ENCODE measurements at regions not wholly inside any gene's neighbourhood (a gene's known extent, or its start where the extent isn't known, plus 50 kb on each side); places are given as distances from the start of the nearest gene placed in this dataset.

- no peak for ATAC-seq (ENCODE audit: insufficient read depth, low FRiP score)
- Histone ChIP-seq H3K9ac (ENCODE audit: insufficient read depth in 1 of 2, low read length in 2 of 2) (no peak overlapping the region), H3K27me3 (ENCODE audit: control insufficient read depth in 3 of 3, insufficient read depth in 3 of 3, low read length in 2 of 3) (peaks cover 0 to 2% (median 0%) of the 10 kb centered on the region in 3 donors), H3K9me3 (ENCODE audit: control insufficient read depth in 4 of 4, insufficient read depth in 3 of 4, low read length in 3 of 4) (peaks cover 0 to 4% (median 0%) of the 10 kb centered on the region in 4 donors), H3K36me3 (ENCODE audit: control insufficient read depth in 4 of 4, insufficient read depth in 4 of 4, low read length in 4 of 4) (no peaks in the 10 kb centered on the region), H3K4me3 (no peak overlapping the region), H3K27ac (ENCODE audit: low read depth in 1 of 2, low read length in 1 of 2) (no peak overlapping the region), H3K4me1 (ENCODE audit: control insufficient read depth in 5 of 5, insufficient read depth in 5 of 5, low read length in 5 of 5) (no peaks in the 10 kb centered on the region)
- no peak for DNase-seq
- no peak for TF ChIP-seq CTCF (IDR thresholded peaks at IDR 0.05; ENCODE audit: control extremely low read depth, extremely low read depth)
Observed at GRCh38 chr17:74123350-74123749, 80.1 kb upstream of the RPL38 start.

- WGBS, 2 donors = 83 to 91% methylated on average over 9 of the region's 9 CpGs
- H3K4me1 ChIP-seq (ENCODE audit: control insufficient read depth in 5 of 5, insufficient read depth in 5 of 5, low read length in 5 of 5) = no peaks in the 10 kb centered on the region
- peaks cover 0 to 2% (median 0%) of the 10 kb centered on the region in 3 donors for H3K27me3 ChIP-seq (ENCODE audit: control insufficient read depth in 3 of 3, insufficient read depth in 3 of 3, low read length in 2 of 3)
Observed at GRCh38 chr17:74123866-74124444, 79.5 kb upstream of the RPL38 start.

GRCh38 chr17:74125156-74125555 is 78.3 kb upstream of the RPL38 start:
- 38 to 65% methylated on average over 4 of the region's 4 CpGs for WGBS, 2 donors
- no peak overlapping the region for H3K9ac ChIP-seq (ENCODE audit: insufficient read depth in 1 of 2, low read length in 2 of 2)
- DNase-seq = no peak
- no peak for TF ChIP-seq CTCF (IDR thresholded peaks at IDR 0.05; ENCODE audit: control extremely low read depth, extremely low read depth)
- ATAC-seq (ENCODE audit: insufficient read depth, low FRiP score) = no peak
- H3K27ac ChIP-seq (ENCODE audit: low read depth in 1 of 2, low read length in 1 of 2) = no peak overlapping the region
- peaks cover 0 to 5% (median 0%) of the 10 kb centered on the region in 4 donors for H3K9me3 ChIP-seq (ENCODE audit: control insufficient read depth in 4 of 4, insufficient read depth in 3 of 4, low read length in 3 of 4)
- no peaks in the 10 kb centered on the region for H3K36me3 ChIP-seq (ENCODE audit: control insufficient read depth in 4 of 4, insufficient read depth in 4 of 4, low read length in 4 of 4)
- no peaks in the 10 kb centered on the region for H3K4me1 ChIP-seq (ENCODE audit: control insufficient read depth in 5 of 5, insufficient read depth in 5 of 5, low read length in 5 of 5)
- H3K27me3 ChIP-seq (ENCODE audit: control insufficient read depth in 3 of 3, insufficient read depth in 3 of 3, low read length in 2 of 3) = peaks cover 0 to 2% (median 0%) of the 10 kb centered on the region in 3 donors
- H3K4me3 ChIP-seq = no peak overlapping the region

More at GRCh38 chr17:74123866-74124444, 79.5 kb upstream of the RPL38 start:
- no peak for TF ChIP-seq CTCF (IDR thresholded peaks at IDR 0.05; ENCODE audit: control extremely low read depth, extremely low read depth)
- ATAC-seq (ENCODE audit: insufficient read depth, low FRiP score) = no peak
- DNase-seq = no peak
- Histone ChIP-seq H3K36me3 (ENCODE audit: control insufficient read depth in 4 of 4, insufficient read depth in 4 of 4, low read length in 4 of 4) (no peaks in the 10 kb centered on the region), H3K4me3 (no peak overlapping the region), H3K9ac (ENCODE audit: insufficient read depth in 1 of 2, low read length in 2 of 2) (no peak overlapping the region), H3K9me3 (ENCODE audit: control insufficient read depth in 4 of 4, insufficient read depth in 3 of 4, low read length in 3 of 4) (peaks cover 0 to 4% (median 0%) of the 10 kb centered on the region in 4 donors), H3K27ac (ENCODE audit: low read depth in 1 of 2, low read length in 1 of 2) (no peak overlapping the region)

Data from lung (tissue), 11 donors.